ENCODE measurements at regions not wholly inside any gene's neighbourhood (a gene's known extent, or its start where the extent isn't known, plus 50 kb on each side); places are given as distances from the start of the nearest gene placed in this dataset.

GRCh38 chr10:106111246-106111645, 1053.3 kb downstream of the SORCS1 start:
- Histone ChIP-seq H3K27me3 (no peaks in the 10 kb centered on the region), H3K4me3 (no peak overlapping the region), H3K27ac (no peak overlapping the region), H3K4me1 (no peaks in the 10 kb centered on the region), H3K9me3 (no peaks in the 10 kb centered on the region), H3K36me3 (no peaks in the 10 kb centered on the region)
- intact Hi-C loops (cut with DNase I; ENCODE audit: low total_unique reads), result no loop called here
- DNase-seq, result no peak
- TF ChIP-seq CTCF (IDR thresholded peaks at IDR 0.05), result no peak
- no peak for TF ChIP-seq POLR2A (IDR thresholded peaks at IDR 0.05)

- H3K27ac ChIP-seq, result no peak overlapping the region
- H3K4me3 ChIP-seq, result no peak overlapping the region
- TF ChIP-seq CTCF (IDR thresholded peaks at IDR 0.05), result no peak
- TF ChIP-seq POLR2A (IDR thresholded peaks at IDR 0.05), result no peak
- no peak for DNase-seq
- intact Hi-C loops (cut with DNase I; ENCODE audit: low total_unique reads), result no loop called here
- H3K9me3 ChIP-seq, result no peaks in the 10 kb centered on the region
- H3K4me1 ChIP-seq, result no peaks in the 10 kb centered on the region
- no peaks in the 10 kb centered on the region for H3K36me3 ChIP-seq
- no peaks in the 10 kb centered on the region for H3K27me3 ChIP-seq
Measured at GRCh38 chr10:106107706-106108105, 1056.8 kb downstream of the SORCS1 start.

GRCh38 chr10:106106114-106106513, 1058.4 kb downstream of the SORCS1 start:
- Histone ChIP-seq H3K9me3 (no peaks in the 10 kb centered on the region), H3K27ac (no peak overlapping the region), H3K4me3 (no peak overlapping the region), H3K36me3 (no peaks in the 10 kb centered on the region), H3K4me1 (no peaks in the 10 kb centered on the region), H3K27me3 (no peaks in the 10 kb centered on the region)
- intact Hi-C loops (cut with DNase I; ENCODE audit: low total_unique reads), result no loop called here
- DNase-seq, result no peak
- TF ChIP-seq CTCF (IDR thresholded peaks at IDR 0.05) (no peak), POLR2A (IDR thresholded peaks at IDR 0.05) (no peak)

GRCh38 chr10:106089855-106090254, 1074.7 kb downstream of the SORCS1 start:
- DNase-seq, result no peak
- intact Hi-C loops (cut with DNase I; ENCODE audit: low total_unique reads), result no loop called here
- Histone ChIP-seq H3K4me3 (no peak overlapping the region), H3K36me3 (no peaks in the 10 kb centered on the region), H3K9me3 (no peaks in the 10 kb centered on the region), H3K4me1 (no peaks in the 10 kb centered on the region), H3K27me3 (no peaks in the 10 kb centered on the region), H3K27ac (no peak overlapping the region)
- no peak for TF ChIP-seq CTCF (IDR thresholded peaks at IDR 0.05)
- no peak for TF ChIP-seq POLR2A (IDR thresholded peaks at IDR 0.05)

- Histone ChIP-seq H3K4me1 (no peaks in the 10 kb centered on the region), H3K27ac (no peak overlapping the region), H3K27me3 (no peaks in the 10 kb centered on the region), H3K36me3 (no peaks in the 10 kb centered on the region), H3K4me3 (no peak overlapping the region), H3K9me3 (no peaks in the 10 kb centered on the region)
- intact Hi-C loops (cut with DNase I; ENCODE audit: low total_unique reads), result no loop called here
- no peak for DNase-seq
- TF ChIP-seq POLR2A (IDR thresholded peaks at IDR 0.05) (no peak), CTCF (IDR thresholded peaks at IDR 0.05) (no peak)
Measured at GRCh38 chr10:106086391-106086790, 1078.1 kb downstream of the SORCS1 start.

Data from uterus (tissue), 3 donors.